Activated CD4-positive, alpha-beta T cell treated with anti-CD3 and anti-CD28 coated beads, Interleukin-10, Interleukin-2, amounts not matched to agents 100 ng/mL and 50 ng/mL, durations not matched to agents 16 hours and 8 hours (primary cell): ENCODE measurements at regions not wholly inside any gene's neighbourhood (a gene's known extent, or its start where the extent isn't known, plus 50 kb on each side); places are given as distances from the start of the nearest gene placed in this dataset.
A peak's percentile ranks its signal among the peaks of the same experiment; 100 is the strongest.

Experiments
- DNase-seq: peaks from one replicate; pipeline ENCODE4 v3.0.0-alpha.2; 2020

DNA sequence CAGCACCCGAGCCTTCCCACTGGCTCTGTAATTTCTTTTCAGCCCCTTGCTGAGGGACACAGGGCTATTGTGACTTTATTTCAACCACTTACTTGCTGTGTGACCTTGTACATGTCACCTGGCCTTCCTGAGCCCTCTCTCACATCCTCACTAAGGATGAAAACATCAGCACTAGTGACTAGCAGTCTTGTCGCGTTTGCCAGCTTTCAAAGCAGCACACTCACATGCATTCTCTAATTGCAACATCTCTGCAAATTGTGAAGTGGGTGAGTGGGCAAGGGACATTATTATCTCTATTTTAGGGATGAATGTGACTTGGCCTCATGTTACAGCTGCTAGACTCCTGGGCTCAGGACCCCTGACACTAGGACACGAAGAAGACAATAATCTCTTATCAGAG, 144.5 kb downstream of the SEC61B start:
- DNase-seq: no peak

DNA sequence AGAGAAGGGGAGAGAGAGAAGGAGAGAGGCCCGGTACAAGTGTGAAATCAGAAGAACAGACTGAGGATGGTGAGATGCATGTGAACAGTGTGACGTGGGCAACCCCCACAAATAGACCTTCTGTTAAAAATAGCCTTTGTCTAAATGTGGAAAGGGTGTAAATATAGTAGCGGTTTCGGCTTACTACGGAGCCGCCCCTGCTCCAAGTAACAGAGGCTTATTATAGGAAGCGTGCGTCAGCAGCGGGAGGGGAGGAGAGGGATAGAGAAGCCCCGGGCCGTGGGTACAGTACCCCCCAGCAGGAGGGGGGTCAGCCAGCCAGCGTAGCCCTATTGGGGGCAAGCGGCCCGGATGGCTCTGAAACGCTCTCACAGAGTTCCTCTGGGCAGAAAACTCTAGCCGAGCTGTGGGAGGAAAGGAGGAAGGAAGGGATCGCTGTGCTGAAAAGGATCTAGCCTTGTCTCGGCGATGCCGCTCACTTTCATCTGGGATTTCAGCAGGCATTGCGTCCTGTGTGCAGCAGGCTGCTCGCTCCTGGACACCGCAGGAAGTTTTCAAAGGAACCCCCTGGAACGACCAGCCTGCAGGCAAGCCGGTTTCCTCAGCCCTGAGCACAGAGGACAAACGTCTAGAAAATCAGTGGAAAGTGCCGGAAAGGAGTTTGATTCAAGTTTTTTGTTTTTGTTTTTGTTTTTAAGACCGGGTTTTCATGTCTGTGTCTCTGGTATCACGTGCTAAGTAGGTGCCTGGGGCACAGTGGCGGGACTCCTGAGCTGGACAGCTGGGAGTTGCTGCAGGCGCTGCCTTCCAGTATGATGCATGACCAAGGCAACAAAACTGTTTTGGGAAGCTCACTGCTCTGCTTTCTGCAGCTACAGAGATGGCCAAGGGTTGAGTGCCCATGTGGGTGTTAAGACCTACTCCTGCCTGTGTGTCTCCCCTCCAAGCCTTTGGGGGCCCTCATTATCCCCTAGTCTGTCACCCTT, 146.6 kb downstream of the SEC61B start:
- DNase-seq: peak; percentile 4

DNA sequence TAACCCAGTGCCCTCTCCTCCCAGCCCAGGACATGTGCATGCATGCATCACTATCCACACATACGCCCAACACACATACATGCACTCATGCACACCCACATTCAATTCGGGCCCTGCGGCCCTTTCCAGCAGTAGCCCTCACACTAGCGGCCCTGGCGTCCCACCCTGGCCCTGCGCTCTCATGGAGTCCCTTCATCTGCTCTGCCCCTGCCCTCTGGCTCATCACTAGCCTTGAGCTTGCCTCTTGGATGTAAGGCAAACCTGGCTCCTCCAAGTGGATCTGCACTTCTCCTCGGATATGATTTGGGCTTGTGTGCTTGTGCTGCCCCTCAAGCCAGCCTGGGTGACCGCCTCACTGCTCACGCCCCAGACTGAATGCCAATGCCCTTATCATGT, 147.2 kb downstream of the SEC61B start:
- no peak for DNase-seq

DNA sequence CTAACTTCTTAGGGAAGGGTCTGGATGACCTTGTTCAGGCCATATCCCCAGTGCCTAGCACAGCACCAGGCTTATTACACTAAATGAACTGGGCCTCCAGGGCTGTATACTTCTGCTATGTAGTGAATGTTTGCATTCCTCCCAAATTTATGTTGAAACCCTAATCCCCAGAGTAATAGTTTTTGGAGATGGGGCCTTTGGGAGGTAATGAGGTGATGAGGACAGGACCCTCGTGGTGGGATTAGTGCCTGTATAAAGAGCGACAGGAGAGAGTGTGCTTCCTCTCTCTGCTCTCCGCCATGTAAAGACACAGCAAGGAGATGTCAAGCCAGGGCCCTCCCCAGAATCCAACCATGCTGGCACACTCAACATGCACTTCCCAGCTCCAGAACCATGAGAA, 148.3 kb downstream of the SEC61B start:
- DNase-seq: no peak

DNA sequence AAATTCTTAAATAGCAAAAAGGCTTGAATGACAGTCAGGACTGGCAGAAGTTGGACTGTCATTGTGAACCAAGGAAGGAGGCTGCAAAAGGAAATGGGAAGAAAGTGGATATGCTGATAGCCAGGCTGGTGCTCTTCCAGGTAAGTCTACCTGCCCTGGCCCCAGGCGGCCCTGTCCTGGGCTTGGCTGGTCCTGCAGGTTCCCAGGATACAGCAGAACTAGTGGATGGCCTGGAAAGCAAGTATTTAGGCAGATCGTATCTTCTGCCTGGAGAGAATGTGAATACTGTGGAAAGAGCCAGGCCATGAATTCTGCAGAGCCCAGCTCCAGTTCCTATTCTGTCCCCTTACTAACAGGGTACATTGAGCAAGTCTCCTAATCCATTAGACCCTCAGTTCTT, 149.3 kb downstream of the SEC61B start:
- DNase-seq: no peak

DNA sequence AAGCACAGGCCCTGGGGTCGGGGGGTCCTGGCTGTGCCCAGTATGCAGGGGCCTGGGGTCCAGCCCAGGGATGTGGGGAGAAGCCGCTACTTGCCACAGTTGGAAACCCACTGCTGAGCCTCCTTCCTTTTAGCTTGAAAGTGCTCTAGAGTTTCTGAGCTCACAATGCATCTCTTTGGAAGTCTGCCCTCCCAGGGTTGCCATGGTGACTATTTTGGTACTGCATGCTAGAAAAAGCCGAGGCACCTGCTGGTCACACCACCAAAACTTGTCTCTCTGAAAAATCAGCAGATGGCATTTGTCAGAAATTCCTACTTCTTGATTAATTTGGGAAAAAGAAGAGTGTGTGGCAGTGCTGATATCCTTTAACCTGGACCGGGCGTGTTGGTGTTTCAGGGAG, 151.8 kb downstream of the SEC61B start:
- DNase-seq: no peak

DNA sequence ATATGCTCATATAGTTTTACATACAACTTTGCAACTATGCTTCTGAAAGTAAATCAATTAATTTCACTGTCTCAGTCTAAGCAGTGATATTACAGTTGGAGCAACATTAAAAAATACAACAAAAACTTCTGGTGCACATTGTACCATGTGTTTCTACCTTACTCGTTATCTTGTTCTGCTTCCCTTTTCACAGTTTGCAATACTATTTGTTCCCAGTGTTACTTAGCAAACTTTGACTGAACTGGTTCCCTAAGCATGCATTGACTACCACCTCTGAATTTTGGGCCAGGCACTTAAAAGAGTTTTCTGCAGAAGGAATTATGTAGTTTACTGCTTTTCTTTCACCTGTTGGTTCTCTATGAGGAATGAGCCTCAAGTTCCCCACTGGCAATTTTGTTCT, 152.7 kb downstream of the SEC61B start:
- DNase-seq: no peak

DNA sequence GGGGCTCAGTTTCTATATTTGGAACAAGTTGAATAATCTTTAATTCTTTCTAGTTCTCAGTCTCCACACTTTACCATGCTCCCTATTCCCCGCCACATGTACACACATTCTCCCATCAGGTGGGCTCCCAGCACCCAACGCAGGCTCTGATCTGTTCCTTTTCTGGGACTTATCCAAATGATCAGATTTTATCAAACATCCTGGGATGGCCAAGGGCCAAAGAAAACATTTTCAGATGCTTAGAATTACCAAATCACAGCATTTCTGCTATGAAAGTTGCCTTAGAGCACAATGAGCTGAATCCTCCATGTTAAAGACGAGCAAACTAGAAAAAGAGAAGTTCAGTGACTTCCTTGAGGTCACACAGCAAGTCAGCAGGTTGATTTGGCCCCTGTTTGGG, 153.4 kb downstream of the SEC61B start:
- no peak for DNase-seq

DNA sequence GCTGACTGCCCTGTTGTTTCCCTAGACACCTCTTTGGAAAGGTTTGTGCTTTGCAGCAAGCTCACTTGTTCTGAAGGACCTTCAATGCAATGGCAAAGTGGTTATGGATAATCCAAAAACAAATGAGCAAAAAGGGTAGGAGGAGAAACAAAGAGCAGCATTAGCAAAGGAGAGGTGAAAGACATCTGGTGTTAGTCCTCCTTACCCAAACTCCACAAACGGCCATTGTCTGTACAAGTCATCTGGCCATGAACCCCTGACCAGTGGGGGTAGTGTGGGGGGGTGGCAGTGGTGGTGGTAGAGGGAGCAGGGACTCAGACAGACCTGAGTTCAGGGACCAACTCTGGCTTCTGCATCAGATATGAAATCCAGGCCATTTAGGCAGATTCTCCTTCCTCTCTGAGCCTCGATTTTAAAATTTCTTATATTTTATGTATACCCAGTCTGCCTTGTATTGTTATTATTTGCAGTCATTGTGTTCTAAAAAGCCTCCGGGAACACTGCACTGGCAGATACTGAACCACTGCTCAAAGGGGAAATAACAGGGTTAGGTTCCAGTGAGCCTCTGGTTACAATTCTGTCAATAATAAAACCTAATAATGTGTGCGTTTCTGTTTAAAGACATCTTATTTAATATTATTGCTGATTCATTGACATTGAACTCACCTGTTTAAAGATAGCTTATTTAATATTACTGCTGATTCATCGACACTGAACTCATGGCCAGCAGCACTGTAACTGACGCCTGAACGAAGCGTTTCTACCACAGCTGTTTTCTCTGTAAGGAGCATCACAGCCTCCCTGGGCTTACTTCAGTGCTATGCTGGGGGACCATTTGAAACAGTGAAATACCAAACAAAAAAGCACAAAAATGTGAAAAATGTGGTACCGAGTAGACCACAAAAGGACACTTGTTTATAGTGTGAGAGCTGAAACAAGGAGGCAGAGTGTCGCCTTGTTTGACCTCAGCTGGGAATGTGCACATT, 156.0 kb downstream of the SEC61B start:
- DNase-seq: no peak

DNA sequence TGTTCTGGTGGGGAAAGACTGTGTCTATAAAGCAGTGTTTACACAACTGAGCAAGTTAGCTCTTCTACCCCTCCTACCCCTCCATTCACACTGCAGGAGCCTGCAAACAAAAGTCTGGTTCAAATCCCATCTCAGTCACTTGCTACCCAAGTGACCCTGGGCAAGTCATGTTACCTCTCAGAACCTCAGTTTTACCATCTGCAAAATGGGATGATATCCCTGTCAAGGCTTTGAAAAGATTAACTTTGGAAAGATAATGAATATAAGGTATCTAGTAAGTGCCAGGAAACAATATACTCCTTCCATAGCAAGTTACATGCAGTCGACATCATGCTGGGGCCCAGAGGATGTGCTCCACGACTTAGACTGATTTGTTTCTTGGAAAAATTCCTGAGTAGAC, 161.5 kb downstream of the SEC61B start:
- DNase-seq: no peak

DNA sequence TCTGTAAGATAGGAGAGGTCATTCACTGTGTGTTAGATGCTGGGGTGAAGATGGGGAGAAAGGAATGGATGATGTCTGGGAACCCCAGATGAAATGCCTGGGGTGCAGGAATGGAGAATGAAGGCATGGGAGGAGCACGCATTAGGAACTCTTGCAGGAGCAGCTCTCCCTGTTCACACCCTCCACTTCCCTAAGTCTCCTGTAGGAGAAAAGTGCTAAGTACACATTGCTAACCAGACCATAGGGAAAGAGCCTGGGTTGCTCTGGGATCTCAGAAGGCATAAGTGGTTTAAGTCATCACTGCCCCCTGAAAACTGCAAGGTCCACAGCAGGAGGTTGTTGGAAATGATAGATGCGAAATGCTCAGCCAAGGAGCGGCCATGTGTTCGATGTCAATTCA, 163.1 kb downstream of the SEC61B start:
- DNase-seq: no peak

DNA sequence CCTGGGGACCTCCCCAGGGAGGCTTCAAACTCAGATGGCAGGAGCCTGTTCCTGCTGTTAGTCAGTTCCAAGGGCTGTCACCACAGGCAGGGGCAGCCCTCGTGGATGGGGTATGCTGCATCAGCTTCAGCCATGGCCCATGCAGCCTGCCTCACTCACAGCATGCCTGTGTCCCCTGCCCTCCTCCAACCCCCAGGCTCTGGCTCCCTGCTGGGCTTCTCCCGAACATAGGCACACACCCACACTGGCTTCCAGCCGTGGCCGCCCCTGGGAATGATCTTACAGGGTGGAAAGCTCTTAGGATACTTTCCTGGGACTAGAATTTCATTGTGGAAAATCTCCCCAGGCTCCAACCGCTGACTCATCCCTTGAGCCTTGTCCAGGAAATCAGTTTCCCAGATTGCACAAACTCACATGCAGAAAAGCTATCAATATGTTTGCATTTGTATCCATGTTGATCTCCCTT, 163.8 kb downstream of the SEC61B start:
- DNase-seq: no peak

DNA sequence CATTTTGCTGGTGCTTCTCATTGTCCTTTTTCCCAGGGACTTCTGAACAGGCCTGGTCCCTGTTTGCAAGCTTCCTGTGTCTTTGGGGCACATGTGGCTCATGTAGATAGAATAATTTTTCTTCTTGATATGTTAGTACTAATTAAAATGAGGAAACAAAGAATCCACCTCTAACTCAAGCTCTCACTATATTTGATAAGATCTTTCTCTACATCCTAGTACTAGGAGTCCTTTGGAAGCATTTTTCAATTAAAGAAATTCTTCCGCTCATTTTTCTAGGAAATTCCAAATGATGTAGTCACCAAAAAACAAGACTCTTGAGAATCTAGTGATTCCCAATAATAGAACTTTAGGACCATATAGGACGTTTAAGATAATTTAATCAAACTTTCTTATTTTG, 165.3 kb downstream of the SEC61B start:
- no peak for DNase-seq

DNA sequence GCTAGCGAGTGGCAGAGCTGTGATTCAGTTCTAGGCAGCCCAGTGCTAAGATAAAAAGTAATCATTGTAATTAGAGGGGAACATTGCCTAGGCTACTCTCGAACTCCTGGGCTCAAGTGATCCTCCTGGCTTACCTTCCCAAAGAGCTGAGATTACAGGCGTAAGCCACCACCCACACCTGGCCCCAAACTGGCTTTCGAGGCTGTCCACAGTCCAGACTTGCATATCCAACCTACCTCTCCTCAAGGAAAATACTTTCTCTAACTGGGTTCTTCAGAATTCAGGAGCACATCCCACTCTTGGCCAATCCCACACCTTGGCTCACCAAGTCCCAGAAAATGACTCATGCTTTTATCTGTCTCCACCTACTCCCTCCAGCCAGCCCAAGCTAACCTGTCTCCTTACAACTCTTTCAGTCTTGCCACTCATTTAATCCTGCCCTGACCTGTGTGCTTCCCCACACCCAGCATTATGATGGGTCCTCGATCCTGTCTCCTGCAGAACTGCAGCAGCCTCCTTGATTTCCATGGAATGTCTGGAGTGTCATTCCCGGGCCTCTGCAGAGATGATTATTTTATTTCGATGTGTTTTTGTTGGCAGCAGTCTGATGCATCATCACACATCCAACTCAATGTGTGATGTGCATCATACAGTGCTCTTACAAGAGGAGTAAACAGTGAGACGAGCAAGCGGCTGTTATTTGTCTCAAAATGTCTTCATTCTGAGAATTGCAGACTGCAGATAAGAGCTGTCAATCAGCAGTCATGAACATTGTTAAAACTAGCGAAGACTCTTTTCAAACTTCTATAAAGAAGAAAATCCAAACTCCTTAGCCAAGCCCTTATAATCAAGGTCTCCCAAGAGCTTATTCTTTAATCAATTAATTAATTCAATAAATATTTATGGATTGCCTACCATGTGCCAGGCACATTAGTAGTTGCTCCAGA, 167.3 kb downstream of the SEC61B start:
- no peak for DNase-seq

DNA sequence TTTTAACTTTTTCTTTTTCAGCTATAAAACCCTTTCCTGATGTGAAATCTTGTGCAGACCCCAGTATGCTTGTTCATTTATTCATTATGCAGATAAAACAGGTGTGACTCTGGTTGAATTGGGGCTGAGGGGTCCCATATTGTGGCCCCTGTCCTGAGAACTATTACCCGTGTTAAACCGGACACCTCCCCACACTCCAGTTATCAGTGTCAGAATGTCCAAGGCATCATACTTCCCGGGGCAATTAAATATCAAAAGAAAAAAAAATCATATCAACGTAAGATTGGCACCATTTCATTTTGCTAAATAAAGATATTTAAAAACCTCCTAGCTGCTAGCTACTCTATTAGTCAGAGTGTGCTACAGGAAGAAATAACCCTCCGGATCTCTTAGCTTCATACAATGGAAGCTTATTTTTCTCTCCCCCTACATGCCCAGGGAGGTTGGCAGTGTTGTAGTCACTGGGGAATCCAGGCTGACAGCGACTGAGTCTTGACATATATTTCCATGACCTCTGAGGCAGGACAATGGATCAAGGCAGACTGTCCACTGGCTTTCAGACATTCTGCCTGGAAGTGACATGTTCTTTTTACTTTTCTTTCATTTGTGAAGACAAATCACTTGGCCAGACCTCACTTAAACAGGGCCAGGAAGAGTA, 170.0 kb downstream of the SEC61B start:
- DNase-seq: no peak

DNA sequence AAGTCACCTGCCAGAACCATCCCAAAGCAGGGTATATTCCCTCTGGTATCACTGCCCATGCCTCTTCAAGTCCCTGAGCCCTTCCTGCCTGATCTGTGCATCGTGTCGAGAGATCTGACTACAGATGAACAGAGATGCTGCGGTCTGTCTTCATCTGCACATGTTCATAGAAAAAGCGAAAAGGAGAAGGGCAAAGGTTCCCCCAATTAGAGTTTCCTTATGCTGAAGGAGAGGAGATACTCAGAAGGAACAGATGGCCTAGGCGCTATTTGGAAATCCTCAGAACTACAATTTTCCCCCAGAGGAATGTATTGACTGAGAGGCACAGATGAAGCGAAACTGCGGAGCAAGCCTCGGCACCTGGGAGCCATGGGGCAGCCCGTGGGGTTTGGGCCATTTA, 170.9 kb downstream of the SEC61B start:
- no peak for DNase-seq

DNA sequence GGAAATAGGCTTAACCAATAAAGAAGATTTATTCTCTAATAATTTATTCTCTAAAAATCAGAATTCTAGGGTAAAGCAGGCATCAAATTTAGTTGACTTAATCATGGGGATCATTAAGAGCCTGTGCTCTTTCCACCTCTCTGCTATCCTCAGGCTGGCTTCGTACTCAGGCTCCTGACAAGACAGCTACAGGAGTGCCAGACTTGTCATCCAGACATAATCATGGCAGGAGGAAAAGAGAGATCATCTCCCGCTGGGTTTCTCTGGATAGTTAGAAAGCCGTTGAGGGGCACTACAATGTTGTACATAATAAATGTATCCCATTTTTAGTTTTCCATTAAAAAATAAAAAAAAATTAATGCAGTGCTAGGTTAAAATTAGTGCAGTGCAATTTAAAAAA, 171.9 kb downstream of the SEC61B start:
- DNase-seq: no peak

DNA sequence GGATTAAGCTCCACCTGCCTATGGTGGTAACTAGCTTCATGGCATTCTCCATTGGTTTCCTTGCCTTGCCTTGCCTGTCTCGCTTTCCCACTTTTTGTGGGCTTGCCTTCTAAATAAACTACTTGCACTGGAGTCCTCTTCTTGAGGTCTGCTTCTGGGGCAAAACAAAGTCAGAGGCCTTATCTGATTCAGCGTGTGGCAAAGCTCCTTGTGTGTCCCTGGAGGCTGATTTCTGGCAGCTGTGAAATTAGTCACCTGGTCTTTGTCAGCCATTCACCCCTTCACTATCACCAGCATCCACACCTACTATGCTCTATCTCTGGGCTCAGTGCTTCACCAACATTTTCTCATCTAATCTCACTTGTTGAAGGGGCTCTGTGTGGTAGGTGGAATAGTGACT, 176.2 kb downstream of the SEC61B start:
- no peak for DNase-seq

DNA sequence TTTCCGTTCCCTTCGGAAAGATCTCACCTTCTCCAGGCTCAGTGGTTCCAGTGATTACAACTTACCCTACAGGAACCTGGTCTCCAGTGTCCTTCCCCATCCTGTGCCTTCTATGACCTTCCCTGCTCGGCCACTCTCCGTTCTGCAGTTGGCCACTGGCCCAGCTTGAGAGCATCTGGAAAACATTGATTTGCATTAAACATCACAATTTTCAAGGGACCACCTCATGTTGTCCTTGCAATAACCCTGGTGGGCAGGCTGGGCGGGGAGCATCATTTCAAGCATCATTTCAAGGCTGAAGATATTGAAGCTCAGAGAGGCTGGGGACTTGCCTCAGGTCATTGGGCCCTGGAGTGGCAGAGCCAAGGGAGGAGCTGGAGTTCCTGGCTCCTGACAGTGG, 177.4 kb downstream of the SEC61B start:
- DNase-seq: no peak

DNA sequence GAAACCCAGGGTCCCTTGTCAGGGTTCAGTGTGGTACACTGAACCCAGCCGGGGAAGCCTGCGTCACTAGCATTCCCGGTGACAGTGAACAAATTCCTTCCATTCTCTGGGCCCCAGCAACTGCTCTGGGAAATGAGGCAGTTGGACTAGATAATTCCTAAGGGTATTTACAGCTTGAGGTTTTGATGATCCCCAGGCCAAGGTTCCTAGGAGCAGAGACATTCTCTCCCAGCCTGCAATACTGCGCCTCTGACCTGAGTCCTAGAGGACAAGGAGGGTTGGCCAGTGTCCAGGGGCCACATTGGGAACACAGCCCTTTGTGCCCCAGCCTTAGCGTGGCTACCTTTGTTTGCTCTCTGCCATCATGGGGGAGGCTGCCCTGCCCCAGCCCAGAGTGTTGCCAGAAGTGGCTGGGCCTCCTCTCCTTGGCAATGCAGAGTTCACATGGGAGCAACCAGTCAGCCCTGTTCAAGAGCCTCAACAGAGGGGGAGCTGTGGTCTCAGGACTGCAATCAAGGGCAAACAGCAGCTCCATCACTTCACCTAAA, 178.2 kb downstream of the SEC61B start:
- no peak for DNase-seq

DNA sequence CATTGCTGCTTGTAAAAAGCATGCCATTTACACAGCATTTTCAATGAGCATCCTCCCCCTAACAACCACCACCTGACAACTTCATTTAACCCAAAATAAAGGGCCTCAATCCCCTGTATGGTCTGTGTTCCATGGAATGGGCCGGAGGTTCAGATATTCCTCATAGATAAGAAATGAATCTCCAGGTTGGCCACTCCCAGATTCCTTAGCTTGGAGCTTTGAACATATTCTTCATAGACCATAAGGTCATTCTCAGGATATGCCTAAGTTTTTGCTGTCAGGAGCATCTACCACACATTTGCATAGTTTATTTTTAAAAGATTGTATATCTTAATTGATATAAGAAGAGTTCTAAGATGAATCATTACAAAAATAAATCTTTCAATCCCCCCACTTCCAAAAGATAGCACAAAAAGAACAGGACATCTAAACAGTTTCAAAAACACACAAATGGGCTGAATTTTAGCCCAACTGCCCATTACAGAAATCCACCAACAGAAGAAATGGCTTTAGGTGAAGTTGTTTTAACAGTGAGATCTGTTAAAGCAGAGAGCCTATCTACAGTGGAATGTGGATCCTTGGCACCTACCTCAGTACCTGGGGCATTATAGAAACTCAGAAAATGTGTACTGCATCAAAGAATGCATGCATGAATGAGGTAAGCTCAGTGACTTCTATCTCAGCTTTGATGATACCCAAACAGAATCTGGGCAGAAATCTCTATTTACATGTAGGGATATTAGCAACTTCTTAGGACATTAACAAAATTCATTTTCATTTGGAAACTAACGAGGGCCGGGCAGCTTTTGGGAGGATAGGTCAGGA, 179.8 kb downstream of the SEC61B start:
- no peak for DNase-seq
